CD14-positive monocyte (primary cell): ENCODE measurements at regions not wholly inside any gene's neighbourhood (a gene's known extent, or its start where the extent isn't known, plus 50 kb on each side); places are given as distances from the start of the nearest gene placed in this dataset.

Source experiments
- DNase-seq, 3 donors: peaks; one replicate each; pipeline ENCODE4 v3.0.0-alpha.2; 2011 to 2022
- H2AFZ ChIP-seq: 2 replicates; pipeline ENCODE4 v1.6.0; 2012; ENCODE audit warnings: mild to moderate bottlenecking, low read depth, low read length, inconsistent platforms; ENCODE audit not compliant: insufficient read depth, poor library complexity, severe bottlenecking
- H3K27ac ChIP-seq, 2 donors: 1 replicate in 1 of 2; 2 replicates in 1 of 2; pipeline ENCODE4 v1.5.1; 2012 to 2013; ENCODE audit warnings: low read length in 2 of 2, control low read depth in 1 of 2, inconsistent platforms in 1 of 2, low read depth in 1 of 2, mild to moderate bottlenecking in 1 of 2
- H3K27me3 ChIP-seq, 2 donors: one replicate each; pipeline versions ENCODE4 v1.6.0 to v1.6.1; 2011 to 2013; ENCODE audit warnings: low read length in 2 of 2; ENCODE audit not compliant: control insufficient read depth in 2 of 2, insufficient read depth in 2 of 2
- H3K36me3 ChIP-seq, 2 donors: replicated peaks in 1 of 2; 1 replicate in 1 of 2; 2 replicates in 1 of 2; pipeline versions ENCODE4 v1.5.1 to v1.6.1; 2012 to 2013; ENCODE audit warnings: low read length in 2 of 2, control low read depth in 1 of 2, inconsistent platforms in 1 of 2, mild to moderate bottlenecking in 1 of 2; ENCODE audit not compliant: insufficient read depth in 2 of 2, control insufficient read depth in 1 of 2
- H3K4me1 ChIP-seq, 2 donors: 1 replicate in 1 of 2; 2 replicates in 1 of 2; pipeline versions ENCODE4 v1.5.1 to v1.6.1; 2012 to 2013; ENCODE audit warnings: low read length in 2 of 2, control low read depth in 1 of 2, inconsistent platforms in 1 of 2, mild to moderate bottlenecking in 1 of 2, moderate library complexity in 1 of 2; ENCODE audit not compliant: insufficient read depth in 2 of 2, control insufficient read depth in 1 of 2
- H3K4me2 ChIP-seq: replicated peaks from 2 replicates; pipeline ENCODE3; 2012; ENCODE audit warnings: low read length, moderate library complexity, mild to moderate bottlenecking; ENCODE audit not compliant: poor library complexity, severe bottlenecking; ENCODE audit errors: extremely low read depth
- H3K4me3 ChIP-seq, 3 experiments: fragments of 200-600 bp in 1 of 3; sonication (generic) in 1 of 3; replicated peaks in 1 of 3; 1 replicate in 2 of 3; 2 replicates in 1 of 3; pipeline ENCODE4 v1.5.1; 2011 to 2013; ENCODE audit warnings: low read length in 3 of 3, mild to moderate bottlenecking in 3 of 3, control low read depth in 2 of 3, low read depth in 2 of 3, inconsistent platforms in 1 of 3, moderate library complexity in 1 of 3
- H3K79me2 ChIP-seq: 2 replicates; pipeline ENCODE4 v1.6.0; 2012; ENCODE audit warnings: mild to moderate bottlenecking, control low read depth, inconsistent platforms, low read length, moderate library complexity; ENCODE audit not compliant: insufficient read depth
- H3K9ac ChIP-seq: 2 replicates; pipeline ENCODE4 v1.6.0; 2017; ENCODE audit warnings: low read length, mild to moderate bottlenecking; ENCODE audit not compliant: insufficient read depth, poor library complexity, severe bottlenecking
- H3K9me3 ChIP-seq, 2 donors: replicated peaks in 1 of 2; 1 replicate in 1 of 2; 2 replicates in 1 of 2; pipeline versions ENCODE4 v1.5.1 to v1.6.1; 2012 to 2013; ENCODE audit warnings: low read length in 2 of 2, control low read depth in 1 of 2; ENCODE audit not compliant: control insufficient read depth in 1 of 2, insufficient read depth in 1 of 2
- H4K20me1 ChIP-seq: 2 replicates; pipeline ENCODE4 v1.6.0; 2012; ENCODE audit warnings: mild to moderate bottlenecking, low read length, control low read depth, moderate library complexity; ENCODE audit not compliant: insufficient read depth
- H3K27ac Mint-ChIP-seq, 7 donors: one replicate each; pipeline ENCODE4 v1.8.0; 2020; ENCODE audit warnings: mild to moderate bottlenecking in 7 of 7, mixed read lengths in 7 of 7, moderate library complexity in 6 of 7, inconsistent platforms in 2 of 7
- H3K27me3 Mint-ChIP-seq, 3 donors: one replicate each; pipeline ENCODE4 v1.8.0; 2021 to 2022; ENCODE audit warnings: low read depth in 3 of 3, mild to moderate bottlenecking in 3 of 3, mixed read lengths in 3 of 3, moderate library complexity in 3 of 3, inconsistent platforms in 1 of 3
- H3K36me3 Mint-ChIP-seq, 2 donors: one replicate each; pipeline ENCODE4 v1.8.0; 2020; ENCODE audit warnings: mixed read lengths in 2 of 2, inconsistent platforms in 1 of 2, mild to moderate bottlenecking in 1 of 2
- H3K4me1 Mint-ChIP-seq: one replicate; pipeline ENCODE4 v1.8.0; 2020; ENCODE audit warnings: mild to moderate bottlenecking, mixed read lengths
- H3K4me3 Mint-ChIP-seq, 2 donors: one replicate each; pipeline ENCODE4 v1.8.0; 2020; ENCODE audit warnings: mild to moderate bottlenecking in 2 of 2, mixed read lengths in 2 of 2, moderate library complexity in 1 of 2
- H3K9me3 Mint-ChIP-seq, 7 donors: one replicate each; pipeline ENCODE4 v1.8.0; 2020 to 2022; ENCODE audit warnings: mixed read lengths in 7 of 7, mild to moderate bottlenecking in 6 of 7, moderate library complexity in 6 of 7, inconsistent platforms in 2 of 7
- WGBS: methylation state at CpG from one replicate; pipeline ENCODE4 v1.1.5; 2013; ENCODE audit warnings: missing lambda C conversion rate; ENCODE audit not compliant: insufficient coverage; 5-methylcytosine and 5-hydroxymethylcytosine counted together
- intact Hi-C, 2 donors: fragments of 100-400 bp; cut with micrococcal nuclease; formaldehyde crosslinking; loops; one replicate each; pipeline versions ENCODE4 v1.15.0 to v1.15.1; 2023
- TF ChIP-seq, protein P1 (sequence below): fragments of 200-600 bp; IDR thresholded peaks from one replicate; pipeline ENCODE4 v1.8.0; 2022; ENCODE audit warnings: antibody characterized with exemption, mild to moderate bottlenecking

DNA sequence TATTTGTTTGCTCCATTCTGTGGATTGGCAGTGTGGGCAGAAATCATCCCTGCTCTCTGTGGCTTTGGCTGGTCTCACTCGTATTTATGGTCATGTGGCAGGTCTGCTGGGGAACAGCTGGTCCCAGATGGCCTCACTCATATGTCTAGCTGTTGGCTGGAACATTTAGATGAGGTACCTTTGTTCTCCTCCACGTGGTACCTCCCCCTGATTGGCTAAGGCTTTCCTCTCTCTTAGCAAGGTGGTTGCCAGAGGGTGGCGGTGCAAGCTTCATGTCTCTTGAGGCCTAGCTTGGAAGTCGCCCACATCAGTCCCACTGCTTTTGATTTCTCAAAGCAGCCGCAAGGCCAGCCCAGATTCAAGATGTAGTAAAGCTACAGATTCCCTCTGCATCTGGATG lies 348.5 kb upstream of the BTBD3 start:
- Mint-ChIP-seq H3K4me3 (no peak overlapping the region), H3K9me3 (peaks cover 0 to 5% (median 2%) of the 10 kb centered on the region in 7 donors), H3K27ac (no peak overlapping the region), H3K27me3 (peaks cover 0 to 4% (median 0%) of the 10 kb centered on the region in 3 donors), H3K36me3 (no peaks in the 10 kb centered on the region), H3K4me1 (no peaks in the 10 kb centered on the region)
- H3K9me3 ChIP-seq: no peaks in the 10 kb centered on the region
- 83% methylated on average over 3 of the region's 5 CpGs for WGBS
- no peak overlapping the region for H2AFZ ChIP-seq
- no peak overlapping the region for H3K4me2 ChIP-seq
- H3K27ac ChIP-seq: no peak overlapping the region
- no peaks in the 10 kb centered on the region for H3K27me3 ChIP-seq
- no peaks in the 10 kb centered on the region for H3K79me2 ChIP-seq
- H3K36me3 ChIP-seq: no peaks in the 10 kb centered on the region
- no peak overlapping the region for H3K9ac ChIP-seq
- no peak overlapping the region for H3K4me3 ChIP-seq
- H3K4me1 ChIP-seq: no peaks in the 10 kb centered on the region
- TF ChIP-seq, protein P1, sequence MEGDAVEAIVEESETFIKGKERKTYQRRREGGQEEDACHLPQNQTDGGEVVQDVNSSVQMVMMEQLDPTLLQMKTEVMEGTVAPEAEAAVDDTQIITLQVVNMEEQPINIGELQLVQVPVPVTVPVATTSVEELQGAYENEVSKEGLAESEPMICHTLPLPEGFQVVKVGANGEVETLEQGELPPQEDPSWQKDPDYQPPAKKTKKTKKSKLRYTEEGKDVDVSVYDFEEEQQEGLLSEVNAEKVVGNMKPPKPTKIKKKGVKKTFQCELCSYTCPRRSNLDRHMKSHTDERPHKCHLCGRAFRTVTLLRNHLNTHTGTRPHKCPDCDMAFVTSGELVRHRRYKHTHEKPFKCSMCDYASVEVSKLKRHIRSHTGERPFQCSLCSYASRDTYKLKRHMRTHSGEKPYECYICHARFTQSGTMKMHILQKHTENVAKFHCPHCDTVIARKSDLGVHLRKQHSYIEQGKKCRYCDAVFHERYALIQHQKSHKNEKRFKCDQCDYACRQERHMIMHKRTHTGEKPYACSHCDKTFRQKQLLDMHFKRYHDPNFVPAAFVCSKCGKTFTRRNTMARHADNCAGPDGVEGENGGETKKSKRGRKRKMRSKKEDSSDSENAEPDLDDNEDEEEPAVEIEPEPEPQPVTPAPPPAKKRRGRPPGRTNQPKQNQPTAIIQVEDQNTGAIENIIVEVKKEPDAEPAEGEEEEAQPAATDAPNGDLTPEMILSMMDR: no peak
- intact Hi-C loops: no loop called here
- H4K20me1 ChIP-seq: no peaks in the 10 kb centered on the region
- DNase-seq: no peak

DNA sequence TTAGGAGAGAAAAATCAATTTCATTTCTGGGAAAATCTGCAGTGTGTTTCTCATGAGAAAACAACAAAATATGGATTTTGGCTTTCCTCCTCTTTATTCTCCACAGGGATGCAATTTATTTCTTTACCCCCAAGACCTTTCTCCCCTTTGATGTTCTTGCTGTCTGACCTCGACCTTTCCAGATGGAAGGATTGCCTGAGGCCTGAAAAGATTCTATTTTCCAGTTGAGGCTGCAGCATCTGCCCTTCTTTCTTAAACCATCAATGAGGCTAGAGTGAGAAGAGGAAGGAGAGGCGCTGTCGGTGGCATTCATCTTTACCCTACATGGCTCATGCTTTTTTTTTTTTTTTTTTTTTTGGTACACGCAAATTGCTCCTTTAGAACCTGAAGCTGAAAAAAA lies 344.2 kb upstream of the BTBD3 start:
- Histone ChIP-seq H3K36me3 (no peaks in the 10 kb centered on the region), H3K79me2 (no peaks in the 10 kb centered on the region), H3K9me3 (no peaks in the 10 kb centered on the region), H3K9ac (no peak overlapping the region), H4K20me1 (no peaks in the 10 kb centered on the region), H3K27ac (no peak overlapping the region), H2AFZ (no peak overlapping the region), H3K4me2 (no peak overlapping the region), H3K4me1 (no peaks in the 10 kb centered on the region), H3K4me3 (no peak overlapping the region), H3K27me3 (no peaks in the 10 kb centered on the region)
- peaks cover 0 to 2% (median 2%) of the 10 kb centered on the region in 3 donors for H3K27me3 Mint-ChIP-seq
- H3K36me3 Mint-ChIP-seq: no peaks in the 10 kb centered on the region
- peaks cover 0 to 4% (median 2%) of the 10 kb centered on the region in 7 donors for H3K9me3 Mint-ChIP-seq
- no peak overlapping the region for H3K27ac Mint-ChIP-seq
- no peak overlapping the region for H3K4me3 Mint-ChIP-seq
- WGBS: no CpG with 5 or more reads among the region's 4 CpGs
- DNase-seq: no peak
- TF ChIP-seq, protein P1: no peak
- no peaks in the 10 kb centered on the region for H3K4me1 Mint-ChIP-seq
- intact Hi-C loops: no loop called here
